ENCODE measurements at regions not wholly inside any gene's neighbourhood (a gene's known extent, or its start where the extent isn't known, plus 50 kb on each side); places are given as distances from the start of the nearest gene placed in this dataset.

- no peak for DNase-seq
Measured at GRCh38 chr9:96031916-96032534, 156.5 kb downstream of the ERCC6L2 start.

GRCh38 chr9:96031366-96031824 lies 155.9 kb downstream of the ERCC6L2 start:
- no peak for DNase-seq

- no peak for DNase-seq
Measured at GRCh38 chr9:96029722-96030530, 154.4 kb downstream of the ERCC6L2 start.

DNA sequence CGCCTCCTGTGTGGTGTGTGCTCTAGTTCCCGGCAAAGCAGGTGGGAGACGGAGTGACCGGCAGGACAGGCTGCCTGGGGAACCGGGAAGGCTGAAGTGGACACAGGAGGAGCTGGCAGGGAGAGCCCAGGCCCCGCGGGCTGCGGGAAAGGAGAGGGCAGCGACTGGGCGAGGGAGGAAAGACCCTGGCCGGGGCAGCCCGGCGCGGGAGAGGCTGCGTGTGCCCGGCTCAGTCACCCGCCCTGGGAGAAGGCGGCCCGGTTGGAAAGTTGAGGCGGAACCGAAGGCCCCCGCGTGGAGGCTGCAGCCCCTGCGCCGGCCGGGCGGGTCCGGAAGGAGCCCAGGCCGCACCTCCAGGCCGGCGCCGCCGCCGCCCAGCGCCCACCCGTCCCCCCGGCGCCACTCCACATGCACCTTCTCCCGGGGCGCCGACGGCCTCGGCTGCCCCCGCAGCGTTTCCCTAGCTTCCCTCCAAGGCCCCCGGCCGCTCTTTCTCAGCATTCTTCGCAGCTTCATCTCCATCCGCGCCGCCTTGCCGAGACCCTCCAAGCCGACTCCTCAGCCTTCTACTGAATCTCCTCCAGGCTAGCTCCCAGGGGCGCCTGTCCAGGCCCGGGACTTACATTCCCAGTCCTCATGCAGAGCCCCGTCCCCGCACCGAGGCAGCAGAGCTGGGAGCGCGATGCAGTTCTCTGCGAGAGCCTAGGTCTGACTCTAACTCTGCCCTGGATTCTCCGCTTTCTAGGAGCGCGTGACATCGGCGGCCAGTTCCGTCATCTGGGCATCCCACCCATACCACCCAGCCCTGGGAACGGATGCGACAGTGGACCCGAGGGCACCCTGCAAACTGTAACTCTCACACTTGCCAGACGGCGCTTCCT lies 152.0 kb downstream of the ERCC6L2 start:
- no peak for DNase-seq

- DNase-seq = no peak
Measured at GRCh38 chr9:96026655-96027213, 151.2 kb downstream of the ERCC6L2 start.

GRCh38 chr9:96025995-96026602 lies 150.6 kb downstream of the ERCC6L2 start:
- no peak for DNase-seq

DNA sequence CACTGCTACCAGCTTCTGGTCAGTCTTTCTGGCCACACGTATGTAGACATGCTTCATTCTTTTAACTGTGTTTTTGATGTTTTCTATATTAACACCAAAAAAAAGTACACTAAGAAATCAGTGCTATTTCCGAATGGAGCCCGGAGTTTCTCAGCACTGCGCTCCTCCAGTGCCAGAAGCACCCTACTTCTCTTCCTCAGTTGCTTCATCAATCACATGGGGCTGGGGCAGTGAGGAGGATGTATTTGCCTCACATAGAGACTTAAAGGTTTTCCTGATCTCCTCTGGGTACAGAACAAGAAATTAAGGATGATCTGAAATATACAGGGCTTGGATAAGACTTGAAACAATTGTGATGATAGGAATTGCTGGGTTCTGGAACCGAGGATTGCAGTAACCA lies 148.0 kb downstream of the ERCC6L2 start:
- no peak for DNase-seq

DNA sequence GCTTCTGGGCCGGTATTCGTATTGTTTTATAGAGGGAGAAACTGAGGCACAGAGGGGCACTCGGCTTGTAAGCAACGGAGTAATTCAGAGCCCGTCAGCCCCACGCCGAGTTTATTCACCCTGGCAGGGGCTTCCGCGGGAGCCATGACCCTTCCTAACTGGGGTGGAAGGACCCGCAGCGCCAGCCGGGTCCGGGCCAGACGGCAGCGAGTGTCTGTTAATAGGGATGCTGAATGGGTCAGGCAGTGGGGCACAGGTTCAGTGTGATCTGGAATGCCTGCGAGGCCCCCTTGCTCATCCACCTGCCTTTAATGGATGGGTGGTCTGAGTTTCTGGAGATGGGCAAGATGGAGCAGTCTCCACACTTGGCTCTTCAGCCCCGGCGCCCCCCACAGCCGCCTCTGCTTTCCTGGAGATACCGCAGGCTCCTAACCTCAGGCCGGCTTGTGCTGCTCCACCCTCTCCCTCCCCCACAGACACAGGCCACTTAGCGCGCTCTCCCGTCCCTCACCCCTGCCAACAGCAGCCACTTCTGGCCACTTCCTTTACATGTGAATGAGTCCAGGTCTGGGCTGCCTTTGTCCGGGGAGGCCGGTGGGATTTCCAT lies 147.1 kb downstream of the ERCC6L2 start:
- no peak for DNase-seq

- DNase-seq = no peak
Measured at GRCh38 chr9:96021551-96022444, 146.3 kb downstream of the ERCC6L2 start.

GRCh38 chr9:96020792-96021550 lies 145.5 kb downstream of the ERCC6L2 start:
- no peak for DNase-seq

- no peak for DNase-seq
Measured at GRCh38 chr9:96020300-96020791, 144.9 kb downstream of the ERCC6L2 start.

Measured in amniotic stem cell (primary cell).